Astrocyte (in vitro differentiated cells and primary cell): ENCODE measurements at regions not wholly inside any gene's neighbourhood (a gene's known extent, or its start where the extent isn't known, plus 50 kb on each side); places are given as distances from the start of the nearest gene placed in this dataset.

Experiments
- CTCF ChIP-seq: IDR thresholded peaks from 2 replicates; pipeline ENCODE4 v1.5.1; 2011; ENCODE audit warnings: low read depth, mild to moderate bottlenecking, inconsistent platforms, low read length, moderate library complexity; ENCODE audit not compliant: insufficient read depth
- EZH2 ChIP-seq: IDR thresholded peaks from 2 replicates; pipeline ENCODE4 v1.6.1; 2012; ENCODE audit warnings: mild to moderate bottlenecking, low read length, inconsistent platforms; ENCODE audit not compliant: insufficient read depth

- TF ChIP-seq CTCF: no peak
- TF ChIP-seq EZH2: no peak
Observed at GRCh38 chr4:4670869-4671268, 129.0 kb upstream of the STX18 start.
